Memory B cell (primary cell): ENCODE measurements at regions not wholly inside any gene's neighbourhood (a gene's known extent, or its start where the extent isn't known, plus 50 kb on each side); places are given as distances from the start of the nearest gene placed in this dataset.
"Not testable (repeated sequence)": the region's sequence is repeated elsewhere in the genome, so short reads cannot be mapped to it uniquely, and the experiment has no call there.

Source experiments
- ATAC-seq: fragments of 150-1000 bp; cut with Tn5 transposase; 2 replicates; pipeline ENCODE4 v1.10.0; 2021; ENCODE audit warnings: low read depth, mild to moderate bottlenecking, moderate library complexity
- DNase-seq, 2 donors: peaks; one replicate each; pipeline ENCODE4 v3.0.0; 2022; ENCODE audit warnings: low spot score in 2 of 2
- H3K27ac Mint-ChIP-seq: one replicate; pipeline ENCODE4 v1.8.0; 2022; ENCODE audit warnings: mild to moderate bottlenecking, moderate library complexity, mixed read lengths
- H3K27me3 Mint-ChIP-seq: one replicate; pipeline ENCODE4 v1.8.0; 2022; ENCODE audit warnings: mixed read lengths
- H3K36me3 Mint-ChIP-seq: one replicate; pipeline ENCODE4 v1.8.0; 2022; ENCODE audit warnings: mild to moderate bottlenecking, mixed read lengths
- H3K4me1 Mint-ChIP-seq: one replicate; pipeline ENCODE4 v1.8.0; 2022; ENCODE audit warnings: mixed read lengths
- H3K4me3 Mint-ChIP-seq: one replicate; pipeline ENCODE4 v1.8.0; 2022; ENCODE audit warnings: mild to moderate bottlenecking, moderate library complexity, mixed read lengths
- H3K9me3 Mint-ChIP-seq: one replicate; pipeline ENCODE4 v1.8.0; 2022; ENCODE audit warnings: mixed read lengths

DNA sequence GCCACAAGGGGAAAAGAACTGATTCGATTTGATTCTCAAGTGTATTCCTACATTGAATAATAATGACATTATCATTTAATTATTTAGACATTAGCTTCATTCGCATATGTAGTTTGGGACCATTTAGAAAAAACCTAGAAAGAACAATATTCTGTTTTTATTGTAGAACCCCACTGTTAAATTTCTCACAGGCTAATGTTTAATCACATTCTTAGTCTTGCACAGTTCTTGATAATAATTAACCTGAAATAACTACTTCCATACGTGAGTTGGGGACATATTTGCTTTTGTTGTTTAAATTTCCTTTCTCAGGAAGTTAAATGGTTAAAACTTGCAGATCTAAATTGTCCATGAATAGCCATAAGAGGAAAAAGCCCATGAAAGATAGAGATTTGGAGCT, 275.2 kb downstream of the TFAP2B start:
- no peak for ATAC-seq
- H3K27ac Mint-ChIP-seq: no peak overlapping the region
- H3K4me3 Mint-ChIP-seq: no peak overlapping the region
- peaks cover 2% of the 10 kb centered on the region for H3K36me3 Mint-ChIP-seq
- peaks cover 12% of the 10 kb centered on the region for H3K9me3 Mint-ChIP-seq
- no peaks in the 10 kb centered on the region for H3K27me3 Mint-ChIP-seq
- no peaks in the 10 kb centered on the region for H3K4me1 Mint-ChIP-seq
- DNase-seq: no peak

DNA sequence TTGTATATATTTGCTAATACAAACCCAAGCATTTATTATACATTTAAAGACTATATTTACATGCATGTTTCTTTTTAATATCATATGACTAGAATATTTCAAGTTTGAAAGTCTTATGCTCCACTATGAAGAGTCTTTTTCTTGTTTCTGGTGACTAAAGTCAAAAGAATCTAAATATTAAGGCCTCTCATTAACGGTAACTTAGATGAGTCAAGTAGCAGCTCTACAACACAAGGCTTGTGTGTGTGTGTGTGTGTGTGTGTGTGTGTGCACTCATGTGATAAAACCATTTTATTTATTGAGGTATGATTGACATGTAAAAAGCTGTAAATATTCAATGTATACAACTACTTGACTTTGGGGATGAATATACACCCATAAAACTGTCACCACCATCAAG, 275.6 kb downstream of the TFAP2B start:
- Mint-ChIP-seq H3K4me3 (no peak overlapping the region), H3K36me3 (peaks cover 2% of the 10 kb centered on the region)

GRCh38 chr6:51098246-51098645, 279.6 kb downstream of the TFAP2B start:
- Mint-ChIP-seq H3K27me3 (no peaks in the 10 kb centered on the region), H3K27ac (no peak overlapping the region), H3K4me3 (no peak overlapping the region), H3K9me3 (peaks cover 2% of the 10 kb centered on the region), H3K4me1 (no peaks in the 10 kb centered on the region), H3K36me3 (no peaks in the 10 kb centered on the region)
- ATAC-seq: no peak
- DNase-seq: no peak

More for the DNA sequence above, 275.6 kb downstream of the TFAP2B start:
- Mint-ChIP-seq H3K4me1 (no peaks in the 10 kb centered on the region), H3K9me3 (peaks cover 12% of the 10 kb centered on the region), H3K27me3 (no peaks in the 10 kb centered on the region), H3K27ac (no peak overlapping the region)
- ATAC-seq (no peak), DNase-seq (no peak)

GRCh38 chr6:51098791-51099190, 280.1 kb downstream of the TFAP2B start:
- Mint-ChIP-seq H3K36me3 (no peaks in the 10 kb centered on the region), H3K4me1 (no peaks in the 10 kb centered on the region), H3K27ac (no peak overlapping the region), H3K9me3 (peaks cover 2% of the 10 kb centered on the region), H3K4me3 (no peak overlapping the region), H3K27me3 (no peaks in the 10 kb centered on the region)
- DNase-seq: no peak
- ATAC-seq: no peak

GRCh38 chr6:51099201-51099600, 280.5 kb downstream of the TFAP2B start:
- Mint-ChIP-seq H3K9me3 (peaks cover 2% of the 10 kb centered on the region), H3K4me3 (no peak overlapping the region), H3K4me1 (no peaks in the 10 kb centered on the region), H3K27ac (no peak overlapping the region), H3K27me3 (no peaks in the 10 kb centered on the region), H3K36me3 (no peaks in the 10 kb centered on the region)
- no peak for DNase-seq
- no peak for ATAC-seq

DNA sequence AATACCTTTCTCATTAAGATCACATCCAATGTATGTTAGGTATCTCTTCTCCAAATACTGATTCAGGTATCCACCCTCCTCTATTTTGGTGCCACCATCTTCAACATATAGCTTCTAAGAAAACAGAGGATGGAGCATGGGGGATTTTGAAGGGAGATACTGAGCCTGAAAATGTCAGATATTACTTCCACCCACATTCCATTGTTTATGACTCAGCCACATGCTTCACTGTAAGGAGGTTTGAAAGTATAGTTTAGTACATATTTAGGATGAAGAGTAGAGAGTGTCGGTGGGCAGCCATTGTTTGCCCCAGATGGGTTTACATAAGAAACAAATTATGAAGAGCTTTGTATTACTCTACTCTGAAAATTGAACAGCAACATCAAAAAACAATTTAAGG, 286.7 kb downstream of the TFAP2B start:
- H3K4me1 Mint-ChIP-seq: no peaks in the 10 kb centered on the region
- ATAC-seq: no peak
- H3K27me3 Mint-ChIP-seq: no peaks in the 10 kb centered on the region
- H3K27ac Mint-ChIP-seq: no peak overlapping the region
- H3K36me3 Mint-ChIP-seq: no peaks in the 10 kb centered on the region
- no peak overlapping the region for H3K4me3 Mint-ChIP-seq
- DNase-seq: no peak
- peaks cover 9% of the 10 kb centered on the region for H3K9me3 Mint-ChIP-seq

GRCh38 chr6:51107769-51108203, 289.1 kb downstream of the TFAP2B start:
- Mint-ChIP-seq H3K9me3 (peaks cover 9% of the 10 kb centered on the region), H3K27me3 (no peaks in the 10 kb centered on the region), H3K27ac (no peak overlapping the region), H3K36me3 (no peaks in the 10 kb centered on the region), H3K4me1 (no peaks in the 10 kb centered on the region), H3K4me3 (no peak overlapping the region)
- no peak for DNase-seq
- no peak for ATAC-seq

- Mint-ChIP-seq H3K4me1 (no peaks in the 10 kb centered on the region), H3K36me3 (no peaks in the 10 kb centered on the region)
Measured at GRCh38 chr6:51108563-51109234, 290.0 kb downstream of the TFAP2B start.

GRCh38 chr6:51112731-51113130, 294.1 kb downstream of the TFAP2B start:
- no peak for DNase-seq
- peaks cover 2% of the 10 kb centered on the region for H3K27me3 Mint-ChIP-seq
- H3K4me1 Mint-ChIP-seq: no peaks in the 10 kb centered on the region
- H3K9me3 Mint-ChIP-seq: no peaks in the 10 kb centered on the region
- no peak overlapping the region for H3K27ac Mint-ChIP-seq
- no peaks in the 10 kb centered on the region for H3K36me3 Mint-ChIP-seq
- no peak overlapping the region for H3K4me3 Mint-ChIP-seq
- ATAC-seq: no peak

More at GRCh38 chr6:51108563-51109234, 290.0 kb downstream of the TFAP2B start:
- ATAC-seq: no peak
- H3K4me3 Mint-ChIP-seq: no peak overlapping the region
- H3K27ac Mint-ChIP-seq: no peak overlapping the region
- no peak for DNase-seq
- H3K9me3 Mint-ChIP-seq: peaks cover 9% of the 10 kb centered on the region
- no peaks in the 10 kb centered on the region for H3K27me3 Mint-ChIP-seq

DNA sequence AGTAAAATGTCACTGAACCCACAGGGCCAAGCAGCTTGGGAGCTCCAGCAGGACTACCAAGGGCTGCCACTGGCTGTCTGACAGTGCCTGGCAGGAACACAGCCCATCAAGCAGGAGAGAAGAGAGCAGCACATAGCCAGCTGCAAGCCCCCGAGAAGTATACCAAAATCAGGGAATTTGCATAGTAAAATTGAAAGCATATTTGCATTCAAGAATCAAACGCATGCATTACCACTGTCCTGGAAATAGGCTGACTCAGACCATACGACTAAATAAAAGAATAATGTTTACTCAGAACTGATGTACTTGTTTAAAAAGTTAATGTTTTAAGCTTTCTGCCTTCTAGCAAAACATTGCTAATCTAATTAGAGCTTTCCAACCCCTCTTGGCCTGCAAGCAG, 298.1 kb downstream of the TFAP2B start:
- Mint-ChIP-seq H3K9me3 (no peaks in the 10 kb centered on the region), H3K36me3 (no peaks in the 10 kb centered on the region), H3K27ac (no peak overlapping the region), H3K4me1 (no peaks in the 10 kb centered on the region), H3K27me3 (peaks cover 2% of the 10 kb centered on the region), H3K4me3 (no peak overlapping the region)
- DNase-seq (no peak), ATAC-seq (no peak)

DNA sequence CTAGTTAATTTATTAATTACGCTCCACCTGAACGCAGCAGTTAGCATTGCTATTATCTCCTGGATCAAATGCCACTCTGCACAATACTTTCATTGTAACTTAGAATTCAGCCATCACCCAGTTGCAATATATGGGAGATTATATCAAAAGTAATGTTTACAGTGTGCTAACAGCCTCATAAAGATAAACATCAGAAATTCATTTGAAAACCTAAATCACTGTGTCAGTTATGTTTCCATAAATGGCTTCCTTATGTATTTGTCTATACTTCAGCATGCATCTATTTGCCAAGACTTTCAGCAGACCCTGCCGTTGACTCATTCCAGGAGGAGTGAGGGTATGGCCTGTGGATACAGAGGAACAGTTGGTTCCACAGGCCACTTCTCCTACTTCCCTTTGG, 300.1 kb downstream of the TFAP2B start:
- DNase-seq: no peak
- ATAC-seq: no peak
- H3K4me3 Mint-ChIP-seq: no peak overlapping the region
- peaks cover 2% of the 10 kb centered on the region for H3K27me3 Mint-ChIP-seq
- peaks cover 4% of the 10 kb centered on the region for H3K9me3 Mint-ChIP-seq
- H3K4me1 Mint-ChIP-seq: no peaks in the 10 kb centered on the region
- H3K27ac Mint-ChIP-seq: no peak overlapping the region
- no peaks in the 10 kb centered on the region for H3K36me3 Mint-ChIP-seq

GRCh38 chr6:51120016-51120415, 301.3 kb downstream of the TFAP2B start:
- H3K9me3 Mint-ChIP-seq: peaks cover 4% of the 10 kb centered on the region
- H3K36me3 Mint-ChIP-seq: no peaks in the 10 kb centered on the region
- H3K27me3 Mint-ChIP-seq: peaks cover 2% of the 10 kb centered on the region
- no peak overlapping the region for H3K4me3 Mint-ChIP-seq
- no peak for ATAC-seq
- H3K4me1 Mint-ChIP-seq: no peaks in the 10 kb centered on the region
- no peak overlapping the region for H3K27ac Mint-ChIP-seq
- DNase-seq: no peak

- not testable (repeated sequence) for H3K4me3 Mint-ChIP-seq, H3K4me1 Mint-ChIP-seq, H3K36me3 Mint-ChIP-seq, H3K27me3 Mint-ChIP-seq, H3K9me3 Mint-ChIP-seq, ATAC-seq, H3K27ac Mint-ChIP-seq, DNase-seq
Measured at GRCh38 chr6:51121380-51121976, 302.8 kb downstream of the TFAP2B start.

GRCh38 chr6:51129043-51129442, 310.4 kb downstream of the TFAP2B start:
- Mint-ChIP-seq H3K4me1 (no peaks in the 10 kb centered on the region), H3K27me3 (no peaks in the 10 kb centered on the region), H3K4me3 (no peak overlapping the region), H3K27ac (no peak overlapping the region), H3K9me3 (peaks cover 10% of the 10 kb centered on the region), H3K36me3 (no peaks in the 10 kb centered on the region)
- ATAC-seq (no peak), DNase-seq (no peak)

DNA sequence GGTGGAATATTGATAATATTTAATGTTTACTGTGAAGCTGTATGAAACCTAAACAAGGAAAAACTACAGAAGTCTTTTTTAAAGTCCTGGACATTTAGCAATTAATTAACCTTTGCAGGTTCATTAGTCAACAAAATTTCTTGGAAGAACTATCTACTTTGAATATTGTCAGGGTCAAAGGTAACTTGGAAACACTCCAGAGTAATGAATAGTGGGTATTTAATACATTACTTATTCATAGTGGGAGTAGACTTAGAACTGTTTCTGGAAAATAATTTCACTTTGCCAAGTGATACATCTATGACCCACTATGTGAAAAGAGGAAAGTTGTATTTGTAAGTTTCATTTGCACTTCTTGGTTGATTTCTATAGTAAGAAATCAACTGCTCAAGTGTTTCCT, 319.1 kb downstream of the TFAP2B start:
- Mint-ChIP-seq H3K27ac (no peak overlapping the region), H3K4me3 (no peak overlapping the region), H3K9me3 (peaks cover 6% of the 10 kb centered on the region), H3K4me1 (no peaks in the 10 kb centered on the region), H3K36me3 (no peaks in the 10 kb centered on the region), H3K27me3 (no peaks in the 10 kb centered on the region)
- DNase-seq (no peak), ATAC-seq (no peak)
